Vagina (tissue), 2 donors: ENCODE measurements at regions not wholly inside any gene's neighbourhood (a gene's known extent, or its start where the extent isn't known, plus 50 kb on each side); places are given as distances from the start of the nearest gene placed in this dataset.

ENCODE experiments used
- CTCF ChIP-seq, 3 experiments: fragments of 450-650 bp in 2 of 3; fragments of 200-600 bp in 1 of 3; sonication (generic) in 1 of 3; IDR thresholded peaks; one replicate each; pipeline ENCODE4 v1.5.1; 2017 to 2019; ENCODE audit warnings: antibody characterized with exemption in 3 of 3, mild to moderate bottlenecking in 2 of 3, moderate library complexity in 2 of 3
- POLR2AphosphoS5 ChIP-seq, 2 donors: sonication (generic); formaldehyde crosslinking; IDR thresholded peaks; one replicate each; pipeline ENCODE4 v1.9.0; 2017; ENCODE audit warnings: antibody characterized with exemption in 2 of 2, mild to moderate bottlenecking in 2 of 2, low read depth in 1 of 2; ENCODE audit not compliant: insufficient read depth in 1 of 2

GRCh38 chr7:155948423-155948822 is 136.2 kb upstream of the SHH start:
- TF ChIP-seq CTCF (IDR thresholded peaks at IDR 0.05) = no peak
- TF ChIP-seq POLR2AphosphoS5 (IDR thresholded peaks at IDR 0.05; ENCODE audit: insufficient read depth in 1 of 2, low read depth in 1 of 2) = no peak
